HCT116 (cell line): ENCODE measurements at regions not wholly inside any gene's neighbourhood (a gene's known extent, or its start where the extent isn't known, plus 50 kb on each side); places are given as distances from the start of the nearest gene placed in this dataset.

Experiments
- CEBPB ChIP-seq: IDR thresholded peaks from 2 replicates; pipeline ENCODE4 v1.6.1; 2012; ENCODE audit warnings: low read depth
- CTCF ChIP-seq, 3 experiments: fragments of 200-600 bp in 1 of 3; sonication (generic) in 1 of 3; IDR thresholded peaks in 2 of 3; conservative IDR thresholded peaks in 1 of 3; 2 replicates each; pipeline ENCODE4 v1.5.1; 2012 to 2017; ENCODE audit warnings: low read depth in 2 of 3, low read length in 2 of 3, antibody characterized with exemption in 1 of 3, borderline replicate concordance in 1 of 3, control low read depth in 1 of 3, mild to moderate bottlenecking in 1 of 3, mixed read lengths in 1 of 3, mixed run types in 1 of 3, moderate library complexity in 1 of 3; ENCODE audit not compliant: insufficient read depth in 1 of 3
- EGR1 ChIP-seq: IDR thresholded peaks from 2 replicates; pipeline ENCODE4 v1.6.1; 2012; ENCODE audit warnings: low read depth
- EZH2 ChIP-seq: fragments of 200-600 bp; sonication (generic); IDR thresholded peaks from 2 replicates; pipeline ENCODE4 v1.6.1; 2017; ENCODE audit warnings: antibody characterized with exemption, mixed run types
- EZH2phosphoT487 ChIP-seq: fragments of 200-600 bp; IDR thresholded peaks from 2 replicates; pipeline ENCODE4 v1.6.1; 2018; ENCODE audit warnings: antibody characterized with exemption, borderline replicate concordance
- JUND ChIP-seq: IDR thresholded peaks from 2 replicates; pipeline ENCODE4 v1.6.1; 2012
- MAX ChIP-seq: IDR thresholded peaks from 2 replicates; pipeline ENCODE4 v1.6.1; 2012
- POLR2A ChIP-seq: IDR thresholded peaks from 2 replicates; pipeline ENCODE4 v1.7.0; 2011; ENCODE audit warnings: borderline replicate concordance; ENCODE audit not compliant: insufficient read depth, insufficient read length; ENCODE audit errors: extremely low read depth
- POLR2AphosphoS5 ChIP-seq: IDR thresholded peaks from 2 replicates; pipeline ENCODE4 v1.6.1; 2011; ENCODE audit warnings: mild to moderate bottlenecking, low read depth, low read length, moderate library complexity
- SIN3A ChIP-seq: IDR thresholded peaks from 2 replicates; pipeline ENCODE4 v1.6.1; 2012; ENCODE audit warnings: low read depth
- YY1 ChIP-seq: IDR thresholded peaks from 2 replicates; pipeline ENCODE4 v1.6.1; 2011; ENCODE audit warnings: low read length, low read depth, moderate library complexity, mild to moderate bottlenecking; ENCODE audit not compliant: insufficient replicate concordance; ENCODE audit errors: extremely low read depth
- ZFX ChIP-seq: fragments of 450-650 bp; IDR thresholded peaks from 2 replicates; pipeline ENCODE4 v1.6.1; 2017
- ZNF274 ChIP-seq: fragments of 200-500 bp; sonication (Bioruptor generic); IDR thresholded peaks from 2 replicates; pipeline ENCODE4 v1.6.1; 2014; ENCODE audit warnings: mild to moderate bottlenecking, low read depth, low read length, inconsistent platforms

GRCh38 chr2:203586696-203587095, 51.6 kb upstream of the RAPH1 start:
- TF ChIP-seq POLR2A (no peak), JUND (no peak), CTCF (IDR thresholded peaks at IDR 0.05 in 2 of 3, conservative IDR thresholded peaks at IDR 0.05 in 1 of 3; ENCODE audit: borderline replicate concordance in 1 of 3, insufficient read depth in 1 of 3, low read depth in 2 of 3, low read length in 2 of 3) (no peak), ZFX (no peak), YY1 (no peak), MAX (no peak), SIN3A (no peak), EZH2 (no peak), ZNF274 (no peak), CEBPB (no peak), POLR2AphosphoS5 (no peak), EGR1 (no peak), EZH2phosphoT487 (no peak)
